CD4-positive, alpha-beta T cell treated with Interleukin-6 at 100 ng/mL for 8 hours (primary cell): ENCODE measurements at regions not wholly inside any gene's neighbourhood (a gene's known extent, or its start where the extent isn't known, plus 50 kb on each side); places are given as distances from the start of the nearest gene placed in this dataset.

ENCODE experiments used
- DNase-seq: peaks from one replicate; pipeline ENCODE4 v3.0.0-alpha.2; 2020; ENCODE audit warnings: mixed read lengths, low spot score

GRCh38 chr13:91167706-91168385 lies 179.6 kb upstream of the MIR17HG start:
- DNase-seq: no peak

- DNase-seq: no peak
Measured at GRCh38 chr13:91168386-91168711, 179.1 kb upstream of the MIR17HG start.

- DNase-seq: no peak
Measured at GRCh38 chr13:91169321-91170050, 178.0 kb upstream of the MIR17HG start.

- DNase-seq: no peak
Measured at GRCh38 chr13:91172160-91172559, 175.3 kb upstream of the MIR17HG start.

- DNase-seq: no peak
Measured at GRCh38 chr13:91174886-91175501, 172.5 kb upstream of the MIR17HG start.

GRCh38 chr13:91178099-91178498 lies 169.4 kb upstream of the MIR17HG start:
- DNase-seq: no peak

- DNase-seq: no peak
Measured at GRCh38 chr13:91181892-91182291, 165.6 kb upstream of the MIR17HG start.

GRCh38 chr13:91184244-91184926 lies 163.1 kb upstream of the MIR17HG start:
- DNase-seq: no peak

- no peak for DNase-seq
Measured at GRCh38 chr13:91185294-91185863, 162.1 kb upstream of the MIR17HG start.

- DNase-seq: no peak
Measured at GRCh38 chr13:91187522-91187921, 160.0 kb upstream of the MIR17HG start.

- DNase-seq: no peak
Measured at GRCh38 chr13:91189506-91189905, 158.0 kb upstream of the MIR17HG start.

- DNase-seq: no peak
Measured at GRCh38 chr13:91193358-91193757, 154.1 kb upstream of the MIR17HG start.

GRCh38 chr13:91195789-91196188 lies 151.7 kb upstream of the MIR17HG start:
- no peak for DNase-seq

GRCh38 chr13:91196958-91197357 lies 150.5 kb upstream of the MIR17HG start:
- no peak for DNase-seq

- no peak for DNase-seq
Measured at GRCh38 chr13:91199866-91200265, 147.6 kb upstream of the MIR17HG start.

- DNase-seq: no peak
Measured at GRCh38 chr13:91200486-91200885, 147.0 kb upstream of the MIR17HG start.

- DNase-seq: no peak
Measured at GRCh38 chr13:91203430-91203829, 144.1 kb upstream of the MIR17HG start.

GRCh38 chr13:91207261-91207660 lies 140.2 kb upstream of the MIR17HG start:
- DNase-seq: no peak

GRCh38 chr13:91211510-91211909 lies 136.0 kb upstream of the MIR17HG start:
- no peak for DNase-seq

- no peak for DNase-seq
Measured at GRCh38 chr13:91212231-91212630, 135.3 kb upstream of the MIR17HG start.

- DNase-seq: no peak
Measured at GRCh38 chr13:91214031-91214430, 133.5 kb upstream of the MIR17HG start.

GRCh38 chr13:91216928-91217700 lies 130.4 kb upstream of the MIR17HG start:
- DNase-seq: no peak
